CD14-positive monocyte (primary cell): ENCODE measurements at regions not wholly inside any gene's neighbourhood (a gene's known extent, or its start where the extent isn't known, plus 50 kb on each side); places are given as distances from the start of the nearest gene placed in this dataset.

Source experiments
- DNase-seq, 3 donors: peaks; one replicate each; pipeline ENCODE4 v3.0.0-alpha.2; 2011 to 2022
- H2AFZ ChIP-seq: 2 replicates; pipeline ENCODE4 v1.6.0; 2012; ENCODE audit warnings: mild to moderate bottlenecking, low read depth, low read length, inconsistent platforms; ENCODE audit not compliant: insufficient read depth, poor library complexity, severe bottlenecking
- H3K27ac ChIP-seq, 2 donors: 1 replicate in 1 of 2; 2 replicates in 1 of 2; pipeline ENCODE4 v1.5.1; 2012 to 2013; ENCODE audit warnings: low read length in 2 of 2, control low read depth in 1 of 2, inconsistent platforms in 1 of 2, low read depth in 1 of 2, mild to moderate bottlenecking in 1 of 2
- H3K27me3 ChIP-seq, 2 donors: one replicate each; pipeline versions ENCODE4 v1.6.0 to v1.6.1; 2011 to 2013; ENCODE audit warnings: low read length in 2 of 2; ENCODE audit not compliant: control insufficient read depth in 2 of 2, insufficient read depth in 2 of 2
- H3K36me3 ChIP-seq, 2 donors: replicated peaks in 1 of 2; 1 replicate in 1 of 2; 2 replicates in 1 of 2; pipeline versions ENCODE4 v1.5.1 to v1.6.1; 2012 to 2013; ENCODE audit warnings: low read length in 2 of 2, control low read depth in 1 of 2, inconsistent platforms in 1 of 2, mild to moderate bottlenecking in 1 of 2; ENCODE audit not compliant: insufficient read depth in 2 of 2, control insufficient read depth in 1 of 2
- H3K4me1 ChIP-seq, 2 donors: 1 replicate in 1 of 2; 2 replicates in 1 of 2; pipeline versions ENCODE4 v1.5.1 to v1.6.1; 2012 to 2013; ENCODE audit warnings: low read length in 2 of 2, control low read depth in 1 of 2, inconsistent platforms in 1 of 2, mild to moderate bottlenecking in 1 of 2, moderate library complexity in 1 of 2; ENCODE audit not compliant: insufficient read depth in 2 of 2, control insufficient read depth in 1 of 2
- H3K4me2 ChIP-seq: replicated peaks from 2 replicates; pipeline ENCODE3; 2012; ENCODE audit warnings: low read length, moderate library complexity, mild to moderate bottlenecking; ENCODE audit not compliant: poor library complexity, severe bottlenecking; ENCODE audit errors: extremely low read depth
- H3K4me3 ChIP-seq, 3 experiments: fragments of 200-600 bp in 1 of 3; sonication (generic) in 1 of 3; replicated peaks in 1 of 3; 1 replicate in 2 of 3; 2 replicates in 1 of 3; pipeline ENCODE4 v1.5.1; 2011 to 2013; ENCODE audit warnings: low read length in 3 of 3, mild to moderate bottlenecking in 3 of 3, control low read depth in 2 of 3, low read depth in 2 of 3, inconsistent platforms in 1 of 3, moderate library complexity in 1 of 3
- H3K79me2 ChIP-seq: 2 replicates; pipeline ENCODE4 v1.6.0; 2012; ENCODE audit warnings: mild to moderate bottlenecking, control low read depth, inconsistent platforms, low read length, moderate library complexity; ENCODE audit not compliant: insufficient read depth
- H3K9ac ChIP-seq: 2 replicates; pipeline ENCODE4 v1.6.0; 2017; ENCODE audit warnings: low read length, mild to moderate bottlenecking; ENCODE audit not compliant: insufficient read depth, poor library complexity, severe bottlenecking
- H3K9me3 ChIP-seq, 2 donors: replicated peaks in 1 of 2; 1 replicate in 1 of 2; 2 replicates in 1 of 2; pipeline versions ENCODE4 v1.5.1 to v1.6.1; 2012 to 2013; ENCODE audit warnings: low read length in 2 of 2, control low read depth in 1 of 2; ENCODE audit not compliant: control insufficient read depth in 1 of 2, insufficient read depth in 1 of 2
- H4K20me1 ChIP-seq: 2 replicates; pipeline ENCODE4 v1.6.0; 2012; ENCODE audit warnings: mild to moderate bottlenecking, low read length, control low read depth, moderate library complexity; ENCODE audit not compliant: insufficient read depth
- H3K27ac Mint-ChIP-seq, 7 donors: one replicate each; pipeline ENCODE4 v1.8.0; 2020; ENCODE audit warnings: mild to moderate bottlenecking in 7 of 7, mixed read lengths in 7 of 7, moderate library complexity in 6 of 7, inconsistent platforms in 2 of 7
- H3K27me3 Mint-ChIP-seq, 3 donors: one replicate each; pipeline ENCODE4 v1.8.0; 2021 to 2022; ENCODE audit warnings: low read depth in 3 of 3, mild to moderate bottlenecking in 3 of 3, mixed read lengths in 3 of 3, moderate library complexity in 3 of 3, inconsistent platforms in 1 of 3
- H3K36me3 Mint-ChIP-seq, 2 donors: one replicate each; pipeline ENCODE4 v1.8.0; 2020; ENCODE audit warnings: mixed read lengths in 2 of 2, inconsistent platforms in 1 of 2, mild to moderate bottlenecking in 1 of 2
- H3K4me1 Mint-ChIP-seq: one replicate; pipeline ENCODE4 v1.8.0; 2020; ENCODE audit warnings: mild to moderate bottlenecking, mixed read lengths
- H3K4me3 Mint-ChIP-seq, 2 donors: one replicate each; pipeline ENCODE4 v1.8.0; 2020; ENCODE audit warnings: mild to moderate bottlenecking in 2 of 2, mixed read lengths in 2 of 2, moderate library complexity in 1 of 2
- H3K9me3 Mint-ChIP-seq, 7 donors: one replicate each; pipeline ENCODE4 v1.8.0; 2020 to 2022; ENCODE audit warnings: mixed read lengths in 7 of 7, mild to moderate bottlenecking in 6 of 7, moderate library complexity in 6 of 7, inconsistent platforms in 2 of 7
- CTCF ChIP-seq: fragments of 200-600 bp; IDR thresholded peaks from one replicate; pipeline ENCODE4 v1.8.0; 2022; ENCODE audit warnings: antibody characterized with exemption, mild to moderate bottlenecking
- WGBS: methylation state at CpG from one replicate; pipeline ENCODE4 v1.1.5; 2013; ENCODE audit warnings: missing lambda C conversion rate; ENCODE audit not compliant: insufficient coverage; 5-methylcytosine and 5-hydroxymethylcytosine counted together
- intact Hi-C, 2 donors: fragments of 100-400 bp; cut with micrococcal nuclease; formaldehyde crosslinking; loops; one replicate each; pipeline versions ENCODE4 v1.15.0 to v1.15.1; 2023

- no peak overlapping the region for H2AFZ ChIP-seq
- peaks cover 48 to 55% of the 10 kb centered on the region in 2 donors for H3K27me3 ChIP-seq
Observed at GRCh38 chr3:182686033-182686886, 107.0 kb upstream of the ATP11B start.

GRCh38 chr3:182690172-182690571, 103.1 kb upstream of the ATP11B start:
- DNase-seq, result no peak
- H3K79me2 ChIP-seq, result no peaks in the 10 kb centered on the region
- H3K9me3 ChIP-seq, result no peaks in the 10 kb centered on the region
- no peak overlapping the region for H3K4me2 ChIP-seq
- Mint-ChIP-seq H3K36me3 (no peaks in the 10 kb centered on the region), H3K4me1 (peaks cover 19% of the 10 kb centered on the region), H3K27me3 (peaks cover 24 to 31% (median 26%) of the 10 kb centered on the region in 3 donors), H3K27ac (no peak overlapping the region), H3K4me3 (no peak overlapping the region), H3K9me3 (no peaks in the 10 kb centered on the region)
- H3K4me1 ChIP-seq, result peaks cover 11 to 14% of the 10 kb centered on the region in 2 donors
- no peak for TF ChIP-seq CTCF
- H3K36me3 ChIP-seq, result no peaks in the 10 kb centered on the region
- H3K27ac ChIP-seq, result no peak overlapping the region
- WGBS, result 100% methylated on average over 1 of the region's 2 CpGs
- intact Hi-C loops, result no loop called here
- no peak overlapping the region for H3K9ac ChIP-seq
- no peak overlapping the region for H3K4me3 ChIP-seq
- no peak overlapping the region for H2AFZ ChIP-seq
- peaks cover 15 to 18% of the 10 kb centered on the region in 2 donors for H3K27me3 ChIP-seq
- H4K20me1 ChIP-seq, result no peaks in the 10 kb centered on the region

More at GRCh38 chr3:182686033-182686886, 107.0 kb upstream of the ATP11B start:
- H3K9me3 Mint-ChIP-seq, result peaks cover 0 to 4% (median 0%) of the 10 kb centered on the region in 7 donors
- intact Hi-C loops, result no loop called here
- H3K36me3 Mint-ChIP-seq, result no peaks in the 10 kb centered on the region
- no peaks in the 10 kb centered on the region for H3K9me3 ChIP-seq
- TF ChIP-seq CTCF, result no peak
- peaks cover 53 to 62% (median 60%) of the 10 kb centered on the region in 3 donors for H3K27me3 Mint-ChIP-seq
- H3K4me3 ChIP-seq, result no peak overlapping the region
- no CpG with 5 or more reads among the region's 5 CpGs for WGBS
- no peak overlapping the region for H3K27ac Mint-ChIP-seq
- no peak overlapping the region for H3K9ac ChIP-seq
- H3K4me1 Mint-ChIP-seq, result peaks cover 16% of the 10 kb centered on the region
- no peak overlapping the region for H3K4me2 ChIP-seq
- H3K79me2 ChIP-seq, result no peaks in the 10 kb centered on the region
- H3K4me3 Mint-ChIP-seq, result no peak overlapping the region
- H3K36me3 ChIP-seq, result no peaks in the 10 kb centered on the region
- no peak overlapping the region for H3K27ac ChIP-seq
- no peaks in the 10 kb centered on the region for H4K20me1 ChIP-seq
- DNase-seq, result no peak
- peaks cover 8 to 16% of the 10 kb centered on the region in 2 donors for H3K4me1 ChIP-seq
